Stimulated activated naive CD4-positive, alpha-beta T cell treated with Interleukin-2 at 50 U/mL for 16 hours (primary cell): ENCODE measurements at regions not wholly inside any gene's neighbourhood (a gene's known extent, or its start where the extent isn't known, plus 50 kb on each side); places are given as distances from the start of the nearest gene placed in this dataset.

Experiments
- DNase-seq: peaks from one replicate; lab custom pipeline; 2025; lab: John Stamatoyannopoulos, UW

DNA sequence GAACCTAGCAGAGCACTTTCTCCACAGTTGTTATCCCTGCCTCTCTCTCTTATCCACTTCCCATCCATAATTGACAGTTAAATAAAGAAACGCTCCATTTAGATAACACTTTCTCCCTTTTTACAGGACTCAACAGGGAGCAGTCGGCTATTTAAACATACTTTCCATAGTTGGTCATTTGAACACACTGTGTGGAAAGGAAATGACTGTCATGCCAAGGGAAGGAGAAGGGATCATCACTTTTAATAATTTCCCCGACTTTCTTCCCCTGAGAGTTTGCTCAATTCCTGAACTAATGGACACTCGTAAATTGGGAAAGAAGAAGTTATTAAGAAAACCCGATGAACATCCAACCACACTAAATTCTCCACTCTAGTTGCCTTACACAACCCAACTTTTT lies 400.8 kb upstream of the PTGER4 start:
- DNase-seq = no peak

DNA sequence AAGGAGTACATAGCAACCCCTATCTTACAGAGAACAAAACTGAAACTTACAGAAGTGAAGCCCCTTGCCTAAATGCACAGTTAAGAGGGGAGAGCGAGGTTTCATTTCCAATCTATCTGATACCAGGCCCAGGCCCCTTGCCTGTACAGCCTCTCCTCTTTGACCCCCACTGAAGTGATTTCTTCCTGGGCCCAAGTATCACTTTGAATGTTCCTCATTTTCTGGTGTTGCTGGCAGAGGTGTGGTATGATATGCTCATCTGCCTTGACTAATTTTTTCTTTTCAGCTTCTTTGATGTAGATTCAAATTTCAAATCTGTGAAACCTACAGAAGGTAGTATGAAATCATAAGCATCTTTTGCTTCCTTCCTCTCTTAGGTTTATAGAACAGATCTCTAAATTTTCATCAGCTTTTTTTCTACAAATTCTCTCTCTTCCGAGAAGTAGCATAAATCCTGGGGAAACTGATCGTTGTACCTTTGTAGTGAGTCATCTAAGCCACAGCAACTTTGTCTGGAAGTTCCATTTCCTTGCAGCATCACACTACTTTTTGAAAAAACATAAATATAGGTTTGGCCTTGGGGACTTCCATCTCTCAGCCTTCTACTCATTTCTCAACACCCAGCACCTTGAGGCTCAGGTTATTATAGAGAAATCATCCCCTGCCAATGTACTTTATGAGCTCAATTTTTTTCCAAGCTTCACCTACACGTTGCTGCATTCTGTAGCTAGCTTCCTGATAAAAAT lies 402.4 kb upstream of the PTGER4 start:
- peak; percentile 13 for DNase-seq

DNA sequence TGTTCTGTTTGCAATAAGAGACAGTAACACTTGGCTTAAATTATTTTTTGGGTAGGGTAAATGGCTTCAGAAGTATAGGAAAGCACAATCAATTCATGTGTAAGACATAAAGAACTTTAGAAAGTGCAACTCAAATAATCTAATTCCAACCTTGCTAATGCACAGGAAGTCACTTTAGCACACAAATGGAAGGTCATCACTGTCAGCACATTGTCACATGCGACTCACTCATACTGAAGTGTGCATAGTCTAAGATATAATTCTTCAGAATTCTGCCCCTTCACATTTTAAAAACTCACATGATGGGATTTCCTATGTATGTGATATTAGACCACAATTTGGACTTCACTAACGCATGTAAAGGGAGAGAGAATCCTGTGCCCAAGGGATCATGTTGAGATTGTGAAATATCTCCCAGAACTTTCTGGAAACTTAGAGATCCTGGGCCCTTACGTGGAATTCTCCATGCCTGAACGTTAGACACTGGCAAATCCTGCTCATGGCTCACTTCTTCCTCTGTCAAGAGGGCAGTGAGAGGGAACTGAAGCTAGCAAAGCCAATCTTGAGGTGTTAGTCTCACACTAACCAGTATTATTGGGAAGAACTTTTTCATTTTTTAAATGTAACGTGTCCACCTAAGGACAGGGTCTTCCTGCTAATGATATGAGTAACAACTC lies 403.2 kb upstream of the PTGER4 start:
- no peak for DNase-seq

DNA sequence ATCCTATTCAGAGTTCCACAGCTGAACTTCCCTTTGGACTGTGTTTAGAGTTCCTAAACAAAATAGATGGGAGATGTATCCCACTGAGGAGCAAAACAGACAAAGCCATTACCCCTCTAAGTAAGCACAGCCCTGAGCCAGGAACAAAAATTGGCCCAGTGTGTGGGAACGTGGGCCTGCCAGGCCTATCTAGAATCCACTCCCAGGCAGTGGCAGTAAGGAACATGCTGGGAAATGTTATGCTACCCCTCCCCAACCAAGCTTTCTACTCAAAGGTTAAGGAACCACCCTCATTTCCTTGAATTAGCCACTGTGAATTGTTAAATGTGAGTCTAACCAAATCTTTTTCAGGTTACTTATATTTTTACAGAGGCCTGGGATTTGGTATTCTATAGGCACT lies 405.1 kb upstream of the PTGER4 start:
- no peak for DNase-seq

DNA sequence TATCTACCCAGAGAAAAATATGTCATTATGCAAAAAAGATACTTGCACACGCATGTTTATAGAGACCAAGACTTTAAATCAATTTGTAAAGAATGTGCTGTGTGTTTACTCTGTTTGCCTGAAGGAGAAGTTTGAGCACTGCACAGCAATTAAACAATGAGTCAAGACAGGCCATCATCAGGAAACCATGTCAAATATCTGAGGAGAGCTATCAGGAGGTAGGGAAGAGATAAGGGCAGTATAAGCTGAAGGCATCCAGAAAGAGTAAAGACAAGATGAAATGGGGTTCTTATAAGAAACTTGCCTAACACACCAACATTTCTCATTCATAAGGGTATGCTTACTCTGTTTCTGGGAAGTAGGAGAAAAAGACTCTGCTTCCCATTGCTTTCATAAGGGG lies 405.8 kb upstream of the PTGER4 start:
- DNase-seq = no peak

DNA sequence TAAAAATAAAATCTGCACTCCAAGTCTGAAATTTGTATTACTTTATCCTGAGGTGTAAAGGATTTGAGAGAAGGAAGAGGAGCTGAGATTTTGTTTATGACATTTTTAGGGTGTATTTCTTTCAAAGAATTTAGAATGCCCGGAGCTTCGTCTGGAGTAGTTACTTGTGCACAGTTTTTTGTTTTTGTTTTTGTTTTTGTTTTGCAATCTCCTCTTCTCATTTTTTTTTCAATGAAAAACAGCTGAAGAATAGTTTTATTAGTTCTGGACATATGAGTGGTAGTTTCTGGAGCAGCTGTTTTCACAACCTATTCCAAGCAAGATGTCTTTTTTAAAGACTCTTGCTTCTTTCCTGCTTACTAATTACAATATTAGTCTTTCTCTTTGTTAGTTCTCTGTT lies 408.2 kb upstream of the PTGER4 start:
- no peak for DNase-seq

DNA sequence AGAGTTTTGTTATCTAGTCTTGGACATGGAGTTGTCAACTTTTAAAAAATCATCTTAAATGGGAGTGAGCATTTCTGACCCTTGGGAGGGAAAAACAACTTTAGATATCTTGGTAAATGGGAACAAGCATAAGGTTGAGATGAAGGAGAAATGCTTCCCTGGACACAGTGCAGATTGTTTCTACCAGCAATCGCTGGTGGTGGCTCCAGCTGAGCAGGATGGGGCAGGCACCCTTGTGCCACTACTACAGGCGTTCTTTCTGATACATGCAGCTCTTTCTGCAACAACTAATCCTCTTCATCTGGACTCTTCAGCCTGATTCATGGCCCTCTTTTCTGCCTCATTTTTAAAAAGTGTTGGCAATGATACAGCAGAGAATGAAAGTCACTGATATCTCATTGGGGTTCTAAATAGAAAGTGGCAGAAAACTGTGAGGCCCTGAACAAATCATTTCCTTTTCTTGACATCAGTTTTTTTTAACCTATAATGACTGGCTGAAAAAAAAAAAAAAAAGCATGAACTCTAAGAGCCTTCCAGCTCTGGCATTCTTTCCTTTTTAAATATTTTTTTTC lies 409.4 kb upstream of the PTGER4 start:
- no peak for DNase-seq

DNA sequence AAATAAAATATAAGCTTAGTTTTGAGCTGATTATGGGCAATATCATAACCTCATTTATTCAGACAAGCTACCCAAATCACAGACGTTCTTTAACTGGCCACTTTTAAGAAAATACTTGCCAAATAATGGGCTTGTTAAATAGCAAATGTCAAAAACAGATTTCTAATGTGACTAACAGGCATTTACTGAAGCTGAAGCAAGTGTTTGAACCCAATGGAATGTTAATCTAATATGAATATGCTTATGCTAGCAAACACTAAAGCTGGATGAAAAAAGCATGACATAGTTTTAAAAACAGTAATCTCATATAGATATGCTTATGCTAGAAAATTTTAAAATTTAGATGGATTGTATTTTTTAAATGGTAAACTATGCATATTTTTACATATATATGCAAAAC lies 411.6 kb upstream of the PTGER4 start:
- DNase-seq = no peak

DNA sequence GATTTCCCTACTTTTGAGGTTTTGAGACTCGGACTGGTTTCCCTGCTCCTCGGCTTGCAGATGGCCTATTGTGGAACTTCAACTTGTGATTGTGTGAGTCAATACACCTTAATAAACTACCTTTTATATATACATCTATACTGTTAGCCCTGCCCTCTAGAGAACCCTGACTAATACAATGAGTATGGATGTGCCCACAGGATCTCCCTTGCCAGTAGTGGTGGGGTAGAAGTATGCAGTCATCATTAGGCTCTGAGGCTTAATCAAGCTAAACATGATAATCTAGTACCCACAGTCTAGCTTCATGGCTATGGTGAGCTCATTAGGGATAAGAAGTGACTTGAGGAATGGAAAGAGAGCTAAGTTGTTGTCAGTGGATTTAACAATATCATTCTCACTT lies 412.8 kb upstream of the PTGER4 start:
- no peak for DNase-seq

DNA sequence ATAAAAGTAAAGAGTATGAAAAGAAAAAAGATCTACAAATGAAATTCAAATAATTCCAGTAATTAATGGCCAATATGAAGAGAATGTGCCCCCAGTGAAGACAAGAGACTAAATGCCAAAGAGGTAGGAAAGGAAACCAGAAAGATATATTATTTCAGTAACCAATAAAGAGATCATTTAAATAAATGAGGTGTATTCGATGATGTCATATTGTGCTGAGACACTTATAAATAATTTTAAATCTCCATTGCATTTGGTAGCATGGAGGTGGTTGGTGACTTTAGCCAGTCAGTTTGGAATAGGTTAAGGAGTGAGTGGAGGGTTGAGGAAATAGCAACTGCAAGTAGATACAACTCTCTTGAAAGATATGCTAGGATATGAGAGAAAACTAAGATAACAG lies 417.7 kb upstream of the PTGER4 start:
- DNase-seq = no peak

DNA sequence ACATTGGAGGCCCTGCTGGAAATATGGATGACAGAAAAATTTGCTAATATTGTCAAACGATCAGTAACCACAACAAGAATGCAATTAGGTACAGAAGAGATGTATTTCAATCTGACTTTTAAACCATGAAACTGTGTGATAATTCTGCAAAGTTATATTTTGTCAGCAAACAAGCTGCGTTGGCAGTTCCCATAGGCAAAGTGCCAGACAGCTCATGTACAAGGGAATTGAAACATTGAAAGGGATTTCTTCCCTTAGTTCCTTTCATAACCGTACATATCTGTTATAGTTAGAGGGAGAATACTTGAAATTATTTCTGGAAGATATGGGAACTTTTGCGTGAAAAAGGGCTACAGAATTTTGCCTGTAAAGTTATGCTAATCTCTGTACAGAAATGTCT lies 419.4 kb upstream of the PTGER4 start:
- DNase-seq = no peak

DNA sequence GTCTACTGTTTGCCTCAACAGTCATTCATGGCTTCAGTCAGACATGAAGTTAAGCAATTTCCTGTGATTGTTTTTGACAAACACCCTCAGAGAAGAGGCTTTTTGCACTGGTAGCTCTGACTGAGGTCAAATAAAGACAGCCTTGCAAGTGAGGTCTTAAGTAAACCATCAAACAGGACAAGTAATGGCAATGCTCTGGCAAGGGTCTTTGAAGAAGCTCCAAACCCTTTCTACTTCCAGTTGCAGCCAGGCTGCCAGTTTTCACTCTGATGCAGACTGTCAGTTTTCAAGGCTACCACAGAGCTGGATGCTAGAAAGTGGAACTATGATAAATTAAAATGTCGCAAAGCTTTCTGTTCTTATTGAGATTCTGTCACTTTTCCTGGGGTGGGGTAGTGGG lies 421.5 kb upstream of the PTGER4 start:
- DNase-seq = no peak

DNA sequence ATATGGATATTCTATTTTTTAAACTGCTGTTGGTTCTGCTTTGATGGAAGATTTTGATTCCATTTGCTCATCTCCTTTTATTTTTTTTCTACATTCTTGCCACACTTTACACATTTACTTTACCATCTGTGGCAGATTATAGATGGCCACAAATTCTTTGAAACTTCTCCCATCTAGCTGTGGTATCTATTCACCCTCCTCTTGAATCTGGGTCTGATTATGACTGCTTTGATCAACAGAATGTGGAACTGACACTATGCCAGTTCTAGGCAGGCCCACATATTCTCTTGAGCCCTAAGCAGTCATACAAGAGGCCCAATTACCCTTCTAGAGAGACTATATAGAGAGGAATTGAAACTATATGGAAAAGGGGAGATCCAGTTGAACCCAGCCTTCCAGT lies 439.0 kb upstream of the PTGER4 start:
- DNase-seq = no peak

DNA sequence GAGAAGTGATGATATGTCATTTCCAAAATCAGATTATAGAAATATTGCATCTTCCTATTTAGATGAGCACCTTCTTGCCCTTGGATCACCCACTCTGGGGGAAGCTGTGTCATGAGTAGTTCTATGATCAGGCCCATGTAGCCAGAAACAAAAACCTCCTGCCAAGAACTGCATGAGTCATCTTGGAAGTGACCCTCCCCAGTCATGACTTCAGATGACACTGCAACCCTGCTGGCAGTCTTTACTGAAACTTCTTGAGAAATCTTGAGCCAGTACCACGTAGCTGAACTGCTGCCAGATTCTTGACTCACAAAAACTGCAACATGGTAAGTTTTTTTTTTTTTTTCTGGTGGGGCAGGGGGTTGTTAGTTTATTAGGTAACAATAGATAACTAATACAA lies 439.6 kb upstream of the PTGER4 start:
- DNase-seq = peak; percentile 14

DNA sequence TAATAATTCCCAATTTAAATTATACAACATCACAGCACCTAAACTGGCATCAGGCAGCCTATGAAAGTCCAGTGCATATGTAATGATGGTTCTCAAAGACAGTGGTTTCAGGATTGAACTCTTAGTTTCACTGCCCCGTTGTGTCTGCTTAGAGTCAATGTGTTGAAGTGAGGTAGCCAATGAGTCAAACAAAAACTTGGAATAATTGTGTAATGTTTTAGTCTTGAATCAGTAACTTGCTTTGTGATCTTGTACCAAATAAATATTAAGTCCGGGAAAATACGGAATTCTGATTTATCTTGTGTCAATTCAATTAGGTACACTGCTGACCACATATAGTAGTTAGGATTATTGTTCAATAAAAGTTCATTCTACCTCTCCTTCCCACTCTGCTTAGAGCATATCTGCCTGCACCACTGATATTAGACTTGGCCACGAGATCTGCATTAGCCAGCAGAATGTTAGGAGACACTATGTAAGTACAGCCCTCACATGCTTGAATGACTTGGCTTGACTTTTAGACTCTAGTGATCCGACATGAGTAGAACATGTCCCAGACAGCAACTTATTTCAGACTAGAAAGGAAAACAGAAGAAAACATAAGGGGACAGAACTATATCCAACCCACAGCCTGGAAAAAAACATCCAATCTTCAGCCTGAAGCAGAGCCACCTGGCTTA lies 441.5 kb upstream of the PTGER4 start:
- DNase-seq = no peak

DNA sequence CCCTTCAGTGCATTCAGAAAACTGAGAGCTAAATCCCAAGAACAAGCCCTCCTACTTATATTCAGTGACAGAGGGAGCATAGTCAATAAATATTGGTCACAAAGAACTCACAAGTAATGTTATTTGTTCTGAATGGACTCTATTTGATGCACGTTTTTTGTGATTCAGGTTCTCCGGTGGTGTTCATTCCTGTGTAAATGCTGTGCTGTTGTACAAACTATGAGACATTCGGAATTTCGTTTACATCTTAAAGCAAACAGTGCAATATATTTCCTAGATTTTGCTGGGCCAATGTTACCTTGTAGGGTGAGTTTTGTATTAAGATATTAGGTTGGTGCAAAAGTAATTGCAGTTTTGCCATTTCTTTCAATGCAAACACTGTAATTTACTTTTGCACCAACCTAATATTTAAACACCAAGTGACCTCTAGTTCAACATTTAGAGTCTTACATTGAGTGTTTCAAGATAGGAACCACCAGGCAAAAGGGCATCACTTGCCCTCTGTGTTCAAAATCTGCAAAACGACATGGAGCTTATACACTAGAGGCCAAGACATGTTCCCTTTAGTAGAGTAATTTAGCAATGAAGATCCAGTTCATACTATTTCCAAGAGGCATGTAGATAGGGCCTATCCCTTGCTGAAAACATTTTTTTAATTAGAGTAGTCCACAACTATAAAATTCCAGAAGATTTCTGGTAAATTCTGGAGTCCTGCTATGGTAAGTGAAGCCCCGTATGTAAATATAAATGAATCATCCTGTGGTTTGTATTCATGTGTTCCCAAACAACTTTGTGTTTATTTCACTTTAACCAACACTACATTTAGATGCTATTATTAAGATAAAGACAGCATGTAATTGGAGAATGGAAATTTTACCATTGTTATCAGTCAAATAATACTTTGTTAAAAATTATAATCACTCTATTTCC lies 444.0 kb upstream of the PTGER4 start:
- DNase-seq = no peak

DNA sequence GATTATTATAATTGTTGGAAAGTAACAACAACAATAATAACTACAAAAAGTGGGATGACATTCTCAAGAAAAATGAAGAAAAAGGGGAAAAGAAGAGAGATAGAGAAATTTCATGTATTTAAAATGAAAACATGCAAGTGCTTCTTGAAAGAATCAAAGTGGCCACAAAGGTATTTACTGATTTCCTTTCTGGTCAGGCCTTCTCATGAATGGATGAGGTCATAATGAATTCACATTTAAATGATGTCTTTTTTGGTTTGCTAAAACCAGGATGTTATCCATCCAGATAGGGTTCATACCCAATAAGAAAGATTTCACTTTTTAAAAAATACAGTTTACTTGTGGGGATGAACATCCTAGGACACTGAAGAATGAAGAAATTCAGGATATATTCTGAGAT lies 446.4 kb upstream of the PTGER4 start:
- DNase-seq = no peak

DNA sequence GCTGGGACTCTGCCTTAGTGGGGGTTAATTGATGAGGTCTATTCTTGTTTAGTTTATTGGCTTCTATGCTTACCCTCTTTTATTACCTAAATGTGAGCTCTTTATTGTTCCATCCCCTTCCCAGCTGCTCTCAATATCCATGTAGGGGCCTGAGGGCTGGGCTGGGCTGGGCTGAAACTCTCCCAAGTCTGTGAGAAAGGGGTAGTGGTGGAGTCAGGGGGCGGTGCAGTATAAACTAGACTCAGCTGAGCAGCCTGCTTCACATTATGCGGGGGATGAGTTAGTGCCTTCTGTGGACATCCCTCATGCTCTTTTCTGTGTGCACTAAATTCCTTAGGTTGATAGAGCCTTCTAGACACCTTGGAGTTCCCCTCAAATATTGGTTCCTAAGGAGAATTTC lies 451.8 kb upstream of the PTGER4 start:
- no peak for DNase-seq

DNA sequence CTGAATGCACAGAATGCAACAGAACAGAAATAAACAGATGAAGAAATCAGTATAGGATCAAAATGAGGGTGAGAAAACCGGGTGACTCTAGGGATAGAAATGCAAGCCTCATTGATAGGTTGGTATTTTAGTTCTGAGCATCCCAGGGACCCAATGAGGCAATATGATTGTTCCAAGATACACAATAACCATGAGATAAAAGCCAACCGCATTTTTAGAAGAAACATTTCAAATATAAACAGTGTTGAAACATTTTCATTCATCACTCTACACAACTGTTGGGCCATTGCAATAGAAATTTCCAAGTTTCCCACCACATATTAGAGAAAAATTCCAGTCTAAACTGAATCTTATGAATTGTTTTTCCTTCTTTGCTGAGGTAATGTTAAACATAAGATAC lies 452.3 kb upstream of the PTGER4 start:
- DNase-seq = no peak

DNA sequence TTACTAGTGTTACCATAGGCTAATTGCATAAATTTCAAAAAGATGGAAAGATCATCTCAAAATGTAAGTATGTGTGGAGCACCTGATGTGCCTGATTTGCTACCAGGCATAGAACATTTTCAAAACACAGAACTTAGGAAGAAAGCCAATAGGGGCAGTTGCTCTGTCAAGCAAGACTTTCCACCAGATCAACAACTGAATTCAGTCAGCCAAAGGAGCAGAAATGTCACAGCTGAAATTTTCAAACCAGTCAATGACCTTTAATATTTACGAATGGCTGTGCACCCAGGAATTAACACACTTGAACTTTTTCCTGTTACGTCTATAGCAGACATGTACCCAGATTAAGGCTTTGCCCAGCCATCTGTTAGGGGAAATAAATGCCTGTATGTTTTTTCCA lies 452.8 kb upstream of the PTGER4 start:
- no peak for DNase-seq

DNA sequence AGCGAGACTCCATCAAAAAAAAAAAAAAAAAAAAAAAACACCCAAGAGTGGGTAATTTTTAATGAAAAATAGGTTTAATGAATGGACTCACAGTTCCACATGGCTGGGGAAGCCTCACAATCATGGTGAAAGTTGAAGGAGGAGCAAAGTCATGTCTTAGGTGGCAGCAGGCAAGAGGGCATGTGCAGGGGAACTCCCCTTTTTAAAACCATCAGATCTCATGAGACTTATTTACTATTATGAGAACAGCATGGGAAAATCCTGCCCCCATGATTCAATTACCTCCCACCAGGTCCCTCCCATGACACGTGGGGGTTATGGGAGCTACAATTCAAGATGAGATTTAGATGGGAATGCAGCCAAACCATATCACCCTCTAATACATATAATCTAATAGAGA lies 454.6 kb upstream of the PTGER4 start:
- DNase-seq = peak; percentile 36

DNA sequence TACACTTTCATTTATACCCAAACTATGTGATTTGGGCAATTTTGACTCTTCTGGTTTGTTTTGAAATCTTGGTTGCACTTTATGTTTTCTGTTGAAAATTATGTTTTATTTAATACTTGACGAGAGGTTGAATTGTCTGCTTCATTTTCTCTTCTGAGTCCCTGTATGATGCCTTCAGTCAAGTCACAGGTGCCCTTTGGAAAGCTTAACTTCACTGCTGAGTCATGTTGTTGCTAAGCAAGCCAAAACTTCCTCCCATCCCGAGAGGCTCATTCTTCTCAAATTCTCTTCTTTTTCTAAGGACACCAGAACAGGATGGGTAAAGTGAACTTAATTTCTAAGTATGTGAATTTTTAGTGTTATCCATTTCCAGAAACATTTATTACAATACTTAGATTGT lies 455.3 kb upstream of the PTGER4 start:
- DNase-seq = no peak
